MM.1S (cell line): ENCODE measurements at regions not wholly inside any gene's neighbourhood (a gene's known extent, or its start where the extent isn't known, plus 50 kb on each side); places are given as distances from the start of the nearest gene placed in this dataset.

ENCODE experiments used
- DNase-seq: peaks from one replicate; pipeline ENCODE4 v3.0.0-alpha.2; 2015
- H2AFZ ChIP-seq: fragments of 300-600 bp; sonication (generic); 2 replicates; pipeline ENCODE4 v1.6.0; 2016; ENCODE audit warnings: antibody characterized with exemption, low read length
- H3F3A ChIP-seq: fragments of 300-600 bp; sonication (generic); 2 replicates; pipeline ENCODE4 v1.6.1; 2016; ENCODE audit warnings: mild to moderate bottlenecking, antibody characterized with exemption, low read length, moderate library complexity, mixed read lengths; ENCODE audit not compliant: insufficient read depth
- H3K27ac ChIP-seq: fragments of 300-600 bp; sonication (generic); 2 replicates; pipeline ENCODE4 v1.5.1; 2016; ENCODE audit warnings: mild to moderate bottlenecking, low read length
- H3K27me3 ChIP-seq: fragments of 300-600 bp; sonication (generic); replicated peaks from 2 replicates; pipeline ENCODE4 v1.6.0; 2016; ENCODE audit warnings: low read length; ENCODE audit not compliant: insufficient read depth
- H3K36me3 ChIP-seq: fragments of 300-600 bp; sonication (generic); replicated peaks from 2 replicates; pipeline ENCODE4 v1.6.1; 2016; ENCODE audit warnings: mild to moderate bottlenecking, low read length, mixed read lengths; ENCODE audit not compliant: insufficient read depth
- H3K4me1 ChIP-seq: fragments of 300-600 bp; sonication (generic); 2 replicates; pipeline ENCODE4 v1.6.1; 2016; ENCODE audit warnings: low read length, mixed read lengths
- H3K4me2 ChIP-seq: fragments of 300-600 bp; sonication (generic); 2 replicates; pipeline ENCODE4 v1.6.0; 2016; ENCODE audit warnings: low read depth, low read length
- H3K4me3 ChIP-seq: fragments of 300-600 bp; sonication (generic); 2 replicates; pipeline ENCODE4 v1.5.1; 2016; ENCODE audit warnings: low read length, mixed read lengths
- H3K79me2 ChIP-seq: fragments of 300-600 bp; sonication (generic); 2 replicates; pipeline ENCODE4 v1.6.1; 2016; ENCODE audit warnings: mixed run types, low read length, mixed read lengths
- H3K9ac ChIP-seq: fragments of 300-600 bp; sonication (generic); 2 replicates; pipeline ENCODE4 v1.6.1; 2016; ENCODE audit warnings: low read length, mixed read lengths
- H3K9me2 ChIP-seq: fragments of 300-600 bp; sonication (generic); replicated peaks from 2 replicates; pipeline ENCODE4 v1.6.1; 2016; ENCODE audit warnings: mild to moderate bottlenecking, low read length, mixed read lengths; ENCODE audit not compliant: insufficient read depth
- H3K9me3 ChIP-seq: fragments of 300-600 bp; sonication (generic); replicated peaks from 2 replicates; pipeline ENCODE4 v1.6.1; 2016; ENCODE audit warnings: mild to moderate bottlenecking, low read length, mixed read lengths; ENCODE audit not compliant: insufficient read depth
- H4K20me1 ChIP-seq: fragments of 300-600 bp; sonication (generic); 2 replicates; pipeline ENCODE4 v1.6.1; 2016; ENCODE audit warnings: mild to moderate bottlenecking, low read length, moderate library complexity, mixed read lengths; ENCODE audit not compliant: insufficient read depth
- CTCF ChIP-seq: fragments of 300-600 bp; sonication (generic); IDR thresholded peaks from 2 replicates; pipeline ENCODE4 v1.5.1; 2016; ENCODE audit warnings: antibody characterized with exemption, low read length, mixed read lengths
- EZH2 ChIP-seq: fragments of 300-600 bp; sonication (generic); optimal IDR thresholded peaks from 2 replicates; pipeline ENCODE3; 2017; ENCODE audit warnings: low read depth, mild to moderate bottlenecking, antibody characterized with exemption, low read length, mixed read lengths
- EZH2phosphoT487 ChIP-seq: fragments of 300-600 bp; sonication (generic); IDR thresholded peaks from 2 replicates; pipeline ENCODE4 v1.6.1; 2018; ENCODE audit warnings: antibody characterized with exemption, low read length

- Histone ChIP-seq H3K4me2 (no peak overlapping the region), H3K9me2 (no peaks in the 10 kb centered on the region), H3K36me3 (no peaks in the 10 kb centered on the region), H3K9me3 (no peaks in the 10 kb centered on the region), H2AFZ (no peak overlapping the region), H4K20me1 (no peaks in the 10 kb centered on the region), H3K9ac (no peak overlapping the region), H3F3A (no peaks in the 10 kb centered on the region), H3K79me2 (no peaks in the 10 kb centered on the region), H3K4me3 (no peak overlapping the region), H3K27ac (no peak overlapping the region), H3K27me3 (no peaks in the 10 kb centered on the region), H3K4me1 (no peaks in the 10 kb centered on the region)
- TF ChIP-seq EZH2 (no peak), CTCF (no peak), EZH2phosphoT487 (no peak)
- DNase-seq = no peak
Observed at GRCh38 chr3:144055604-144056003, 84.0 kb downstream of the DIPK2A start.

GRCh38 chr3:144058713-144059112, 87.1 kb downstream of the DIPK2A start:
- Histone ChIP-seq H3K79me2 (no peaks in the 10 kb centered on the region), H3K4me1 (no peaks in the 10 kb centered on the region), H3K9me3 (no peaks in the 10 kb centered on the region), H3K4me3 (no peak overlapping the region), H3K4me2 (no peak overlapping the region), H3F3A (no peaks in the 10 kb centered on the region), H3K9ac (no peak overlapping the region), H3K36me3 (no peaks in the 10 kb centered on the region), H3K27ac (no peak overlapping the region), H3K9me2 (no peaks in the 10 kb centered on the region), H4K20me1 (no peaks in the 10 kb centered on the region), H2AFZ (no peak overlapping the region), H3K27me3 (no peaks in the 10 kb centered on the region)
- TF ChIP-seq CTCF = no peak
- TF ChIP-seq EZH2phosphoT487 = no peak
- TF ChIP-seq EZH2 = no peak
- DNase-seq = no peak

- Histone ChIP-seq H3K4me3 (no peak overlapping the region), H3K79me2 (no peaks in the 10 kb centered on the region), H3K36me3 (no peaks in the 10 kb centered on the region), H3K27me3 (no peaks in the 10 kb centered on the region), H3K4me1 (no peaks in the 10 kb centered on the region), H3K9ac (no peak overlapping the region), H3K4me2 (no peak overlapping the region), H4K20me1 (no peaks in the 10 kb centered on the region), H3F3A (no peaks in the 10 kb centered on the region), H3K9me2 (no peaks in the 10 kb centered on the region), H3K9me3 (no peaks in the 10 kb centered on the region), H2AFZ (no peak overlapping the region), H3K27ac (no peak overlapping the region)
- TF ChIP-seq EZH2 = no peak
- TF ChIP-seq CTCF = no peak
- no peak for TF ChIP-seq EZH2phosphoT487
- DNase-seq = no peak
Observed at GRCh38 chr3:144059481-144059880, 87.9 kb downstream of the DIPK2A start.
